C4-2B (cell line): ENCODE measurements at regions not wholly inside any gene's neighbourhood (a gene's known extent, or its start where the extent isn't known, plus 50 kb on each side); places are given as distances from the start of the nearest gene placed in this dataset.

Experiments
- ZFX ChIP-seq: fragments of 450-650 bp; IDR thresholded peaks from 2 replicates; pipeline ENCODE4 v1.6.1; 2017
- TF ChIP-seq, protein P1 (sequence below): fragments of 450-650 bp; conservative IDR thresholded peaks from 2 replicates; pipeline ENCODE4 v1.5.1; 2017; ENCODE audit warnings: mild to moderate bottlenecking

DNA sequence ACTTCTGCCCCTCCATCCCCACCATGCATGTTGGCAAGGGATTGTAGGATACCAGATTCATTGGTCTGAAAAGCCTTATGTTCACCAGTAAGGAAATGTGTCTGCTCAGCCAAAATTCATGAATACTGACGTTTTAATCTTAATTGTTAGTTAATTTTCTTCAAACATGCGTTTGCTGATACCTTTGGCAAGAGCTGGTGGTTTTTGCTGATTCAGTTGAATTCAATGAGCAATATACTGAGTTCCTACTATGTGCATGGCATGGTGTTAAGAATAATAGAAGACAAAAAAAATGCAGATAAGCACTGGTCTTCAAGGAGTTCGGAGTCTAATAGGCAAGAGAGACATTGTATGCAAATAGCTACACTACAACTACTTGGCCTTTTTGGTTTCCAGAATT is 811.6 kb downstream of the BCL11A start:
- TF ChIP-seq, protein P1, sequence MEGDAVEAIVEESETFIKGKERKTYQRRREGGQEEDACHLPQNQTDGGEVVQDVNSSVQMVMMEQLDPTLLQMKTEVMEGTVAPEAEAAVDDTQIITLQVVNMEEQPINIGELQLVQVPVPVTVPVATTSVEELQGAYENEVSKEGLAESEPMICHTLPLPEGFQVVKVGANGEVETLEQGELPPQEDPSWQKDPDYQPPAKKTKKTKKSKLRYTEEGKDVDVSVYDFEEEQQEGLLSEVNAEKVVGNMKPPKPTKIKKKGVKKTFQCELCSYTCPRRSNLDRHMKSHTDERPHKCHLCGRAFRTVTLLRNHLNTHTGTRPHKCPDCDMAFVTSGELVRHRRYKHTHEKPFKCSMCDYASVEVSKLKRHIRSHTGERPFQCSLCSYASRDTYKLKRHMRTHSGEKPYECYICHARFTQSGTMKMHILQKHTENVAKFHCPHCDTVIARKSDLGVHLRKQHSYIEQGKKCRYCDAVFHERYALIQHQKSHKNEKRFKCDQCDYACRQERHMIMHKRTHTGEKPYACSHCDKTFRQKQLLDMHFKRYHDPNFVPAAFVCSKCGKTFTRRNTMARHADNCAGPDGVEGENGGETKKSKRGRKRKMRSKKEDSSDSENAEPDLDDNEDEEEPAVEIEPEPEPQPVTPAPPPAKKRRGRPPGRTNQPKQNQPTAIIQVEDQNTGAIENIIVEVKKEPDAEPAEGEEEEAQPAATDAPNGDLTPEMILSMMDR: no peak
- TF ChIP-seq ZFX: no peak
